HG02938 (cell line): ENCODE measurements at regions not wholly inside any gene's neighbourhood (a gene's known extent, or its start where the extent isn't known, plus 50 kb on each side); places are given as distances from the start of the nearest gene placed in this dataset.

Source experiments
- ATAC-seq: cut with Tn5 transposase; IDR thresholded peaks from one replicate; pipeline ENCODE4 v1.9.1; 2021; ENCODE audit warnings: mild to moderate bottlenecking, moderate library complexity; ENCODE audit not compliant: unreplicated experiment

- no peak for ATAC-seq
These were observed 391.7 kb upstream of the SPTLC3 start for GRCh38 chr20:12617076-12617475.

GRCh38 chr20:12623870-12624269 is 384.9 kb upstream of the SPTLC3 start:
- ATAC-seq: no peak

DNA sequence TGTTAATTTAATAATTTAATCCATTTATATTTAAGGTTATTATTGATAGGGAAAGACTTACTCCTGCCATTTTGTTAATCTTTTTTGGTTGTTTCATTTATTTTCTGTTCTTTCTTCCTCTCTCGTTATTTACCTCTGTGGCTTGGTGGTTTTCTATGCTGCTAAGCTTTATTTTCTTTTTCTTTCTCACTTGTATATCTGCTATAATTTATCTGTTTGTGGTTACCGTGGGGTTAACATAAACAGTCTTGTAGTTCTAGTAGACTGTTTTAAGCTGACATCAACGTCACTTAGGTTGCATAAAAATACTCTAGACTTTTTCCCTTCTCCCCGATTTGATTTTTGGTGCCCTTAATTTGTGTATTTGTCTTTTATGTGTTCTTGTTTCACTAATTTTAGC is 381.3 kb upstream of the SPTLC3 start:
- ATAC-seq: no peak

DNA sequence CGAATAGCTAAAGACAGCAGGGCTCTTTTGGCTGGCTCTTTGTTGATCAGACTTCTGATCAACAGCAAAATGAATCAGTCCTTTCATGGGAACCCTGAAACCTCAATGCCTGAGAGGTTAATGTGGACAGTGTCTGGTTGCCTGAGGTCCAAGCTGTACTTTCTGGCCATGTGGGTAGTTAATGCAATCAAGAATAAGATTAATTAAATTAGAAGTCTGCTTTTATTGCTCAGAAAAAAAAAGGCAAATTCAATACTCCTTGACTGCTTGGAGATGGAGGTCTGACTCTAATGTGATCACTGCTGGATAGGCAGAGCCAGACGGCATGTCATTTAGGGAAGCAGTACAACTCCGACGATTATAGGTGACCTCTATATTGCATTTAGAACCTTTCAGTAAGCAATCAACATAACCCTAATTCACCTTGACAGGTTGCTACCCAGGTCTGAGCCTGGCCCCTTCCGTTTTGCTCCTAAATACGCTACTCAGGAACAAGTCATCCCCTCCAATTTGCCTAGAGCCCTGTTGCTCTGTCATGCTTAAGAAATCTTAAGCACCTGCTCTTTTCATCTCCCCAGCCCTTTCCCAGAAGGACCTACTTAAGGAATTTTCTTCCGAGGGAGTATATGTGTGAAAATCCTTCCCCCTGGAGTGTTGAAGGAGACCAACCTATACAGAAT is 370.0 kb upstream of the SPTLC3 start:
- ATAC-seq: no peak

DNA sequence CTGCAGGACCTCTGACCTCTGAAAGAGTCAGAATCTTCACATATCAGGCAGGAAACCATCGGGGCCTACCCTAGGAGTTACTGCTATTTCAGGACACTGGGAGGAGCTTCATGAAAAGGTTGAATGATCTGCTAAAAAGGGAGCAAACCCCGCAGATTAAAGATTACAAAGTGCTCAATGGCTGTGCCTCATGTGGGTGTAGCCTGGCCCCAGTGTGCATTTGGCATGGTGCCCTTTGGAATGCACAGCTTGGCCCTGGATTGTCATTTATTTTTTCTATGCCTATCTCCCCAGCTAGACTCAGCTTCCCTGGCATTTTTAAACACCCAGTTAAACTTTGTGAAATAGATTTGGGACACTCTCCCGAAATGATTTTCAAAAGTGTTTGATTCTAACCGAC is 368.5 kb upstream of the SPTLC3 start:
- ATAC-seq: no peak

DNA sequence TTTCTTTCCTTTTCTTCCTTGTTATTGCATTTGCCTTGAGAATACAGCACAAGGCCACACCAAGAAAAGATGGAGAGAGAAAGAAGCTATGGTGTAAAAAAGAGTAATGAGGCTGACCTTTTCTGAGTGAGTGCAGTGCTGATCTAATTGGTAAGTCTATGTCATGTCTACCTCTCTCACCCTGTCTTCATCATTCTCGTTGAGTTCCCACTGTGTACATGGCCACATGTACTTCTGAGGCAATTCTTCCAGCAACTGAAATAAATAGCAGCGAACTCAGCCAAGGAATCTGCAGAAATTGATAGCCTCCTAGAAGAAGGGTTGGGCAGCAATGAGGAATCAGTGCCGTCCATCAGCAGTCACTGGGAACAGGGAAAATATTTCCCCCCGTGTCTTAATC is 367.2 kb upstream of the SPTLC3 start:
- no peak for ATAC-seq

- no peak for ATAC-seq
These were observed 364.3 kb upstream of the SPTLC3 start for GRCh38 chr20:12644461-12644860.

DNA sequence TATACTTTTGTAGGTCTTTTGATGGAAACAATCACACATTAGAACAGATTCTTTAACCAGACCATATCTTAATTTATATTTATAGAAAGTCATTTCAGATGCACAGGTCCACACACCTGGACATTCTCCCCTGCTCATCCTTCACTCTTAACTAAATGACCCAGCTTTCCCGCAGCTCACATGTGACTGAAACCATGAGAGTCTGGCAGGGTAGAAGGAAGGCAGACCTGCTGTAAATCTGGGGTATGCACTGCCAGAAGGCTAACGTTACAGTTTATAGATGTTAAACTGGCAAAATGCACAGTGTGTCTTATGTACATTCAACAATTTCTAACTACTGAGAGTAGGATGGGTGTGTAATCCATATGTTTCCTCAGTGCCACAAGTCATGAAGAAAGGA is 359.5 kb upstream of the SPTLC3 start:
- ATAC-seq: no peak

DNA sequence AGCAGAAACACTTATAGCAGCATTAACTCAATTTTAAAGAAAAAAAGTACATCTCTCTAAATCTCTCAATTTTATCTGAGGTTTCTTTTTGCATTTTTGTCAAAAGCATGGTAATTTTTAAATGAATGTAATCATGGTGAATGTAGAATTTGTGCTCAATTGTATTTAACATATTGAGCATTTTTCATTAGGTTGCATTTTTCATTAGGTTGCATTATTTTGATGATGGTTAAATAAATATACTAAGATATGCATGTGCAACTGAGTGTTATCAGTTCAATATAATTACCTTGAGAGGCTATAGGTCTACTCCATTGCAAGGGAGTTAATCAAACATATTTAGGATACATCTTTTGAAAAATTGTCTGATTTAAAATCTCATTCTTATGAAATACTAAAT is 355.1 kb upstream of the SPTLC3 start:
- ATAC-seq: no peak

DNA sequence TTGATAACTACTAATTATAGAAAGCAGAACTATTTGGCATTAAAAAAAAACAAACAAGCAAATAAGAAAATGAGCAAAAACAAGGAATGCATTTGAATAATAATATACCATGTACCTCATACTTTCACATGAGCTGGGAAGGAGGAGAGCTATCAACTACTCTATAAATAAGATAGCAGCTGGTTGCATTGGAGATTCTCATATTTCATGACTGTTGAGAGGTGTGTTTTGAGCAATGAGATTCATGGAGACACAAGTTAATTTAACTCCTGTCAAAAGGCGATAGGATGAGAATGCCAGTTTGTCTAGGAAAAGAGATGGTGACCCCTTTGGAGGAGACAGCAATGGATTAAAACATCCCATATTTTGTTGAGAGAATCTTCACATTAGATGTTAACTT is 348.8 kb upstream of the SPTLC3 start:
- no peak for ATAC-seq

- ATAC-seq: no peak
These were observed 347.9 kb upstream of the SPTLC3 start for GRCh38 chr20:12660918-12661317.

- ATAC-seq: no peak
These were observed 338.5 kb upstream of the SPTLC3 start for GRCh38 chr20:12670301-12670700.

- no peak for ATAC-seq
These were observed 335.4 kb upstream of the SPTLC3 start for GRCh38 chr20:12673352-12673751.

GRCh38 chr20:12677925-12678324 is 330.8 kb upstream of the SPTLC3 start:
- no peak for ATAC-seq

DNA sequence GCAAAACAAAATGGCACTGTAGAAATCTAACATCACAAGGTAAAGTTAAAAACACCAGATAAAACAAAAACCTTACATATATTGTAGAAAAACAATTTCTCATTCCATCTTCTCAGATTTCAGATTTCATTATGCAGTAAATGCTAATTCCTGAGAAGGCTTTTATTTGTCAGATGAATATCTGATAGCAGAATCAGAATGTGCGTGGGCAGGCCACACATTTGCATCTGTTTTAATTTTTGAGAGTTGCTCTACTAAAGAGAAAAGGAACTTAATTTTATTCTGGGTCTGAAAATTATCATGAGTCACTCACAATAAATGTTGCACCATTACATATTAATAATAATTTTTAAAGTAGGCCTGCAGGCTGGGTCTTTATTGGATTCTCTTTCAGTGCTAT is 329.3 kb upstream of the SPTLC3 start:
- no peak for ATAC-seq

GRCh38 chr20:12682613-12683012 is 326.2 kb upstream of the SPTLC3 start:
- no peak for ATAC-seq

DNA sequence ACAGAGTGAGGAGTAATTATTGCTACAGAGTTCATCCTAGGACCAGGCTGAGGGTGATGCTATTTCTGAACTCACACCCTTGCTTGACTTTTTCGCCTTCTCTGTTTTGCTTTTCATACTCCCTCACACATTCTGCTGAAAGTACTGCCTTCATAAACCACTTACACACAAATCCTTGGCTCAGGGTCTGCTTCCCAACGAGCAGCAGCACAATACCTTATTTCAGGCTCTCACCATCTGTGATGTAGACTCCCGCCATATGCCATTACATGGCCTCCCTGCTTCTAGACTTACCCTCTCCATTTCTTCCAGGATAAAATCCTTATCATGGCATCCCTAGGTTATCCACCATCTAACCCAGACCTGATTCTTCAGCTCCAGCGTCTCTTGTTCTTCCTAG is 321.3 kb upstream of the SPTLC3 start:
- ATAC-seq: no peak

- no peak for ATAC-seq
These were observed 312.8 kb upstream of the SPTLC3 start for GRCh38 chr20:12695937-12696336.

DNA sequence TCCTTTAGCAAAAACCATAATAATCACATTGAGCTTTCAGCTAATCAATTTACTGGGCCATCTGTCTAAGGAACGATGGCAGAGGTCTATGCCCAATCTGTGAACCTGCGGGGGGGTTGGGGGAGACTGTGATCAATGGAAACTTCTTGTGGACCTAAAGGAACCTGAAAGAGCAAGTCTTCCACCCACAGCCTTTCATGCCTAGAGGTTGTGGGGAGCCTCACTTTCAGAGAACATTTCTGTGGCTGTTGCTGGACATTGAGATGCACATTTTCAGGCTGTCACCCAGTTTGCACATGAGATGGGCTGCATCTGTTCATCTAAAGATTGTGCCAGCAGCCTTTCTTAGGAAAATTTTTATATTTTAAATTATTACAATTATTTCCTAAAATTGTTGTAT is 310.0 kb upstream of the SPTLC3 start:
- no peak for ATAC-seq

DNA sequence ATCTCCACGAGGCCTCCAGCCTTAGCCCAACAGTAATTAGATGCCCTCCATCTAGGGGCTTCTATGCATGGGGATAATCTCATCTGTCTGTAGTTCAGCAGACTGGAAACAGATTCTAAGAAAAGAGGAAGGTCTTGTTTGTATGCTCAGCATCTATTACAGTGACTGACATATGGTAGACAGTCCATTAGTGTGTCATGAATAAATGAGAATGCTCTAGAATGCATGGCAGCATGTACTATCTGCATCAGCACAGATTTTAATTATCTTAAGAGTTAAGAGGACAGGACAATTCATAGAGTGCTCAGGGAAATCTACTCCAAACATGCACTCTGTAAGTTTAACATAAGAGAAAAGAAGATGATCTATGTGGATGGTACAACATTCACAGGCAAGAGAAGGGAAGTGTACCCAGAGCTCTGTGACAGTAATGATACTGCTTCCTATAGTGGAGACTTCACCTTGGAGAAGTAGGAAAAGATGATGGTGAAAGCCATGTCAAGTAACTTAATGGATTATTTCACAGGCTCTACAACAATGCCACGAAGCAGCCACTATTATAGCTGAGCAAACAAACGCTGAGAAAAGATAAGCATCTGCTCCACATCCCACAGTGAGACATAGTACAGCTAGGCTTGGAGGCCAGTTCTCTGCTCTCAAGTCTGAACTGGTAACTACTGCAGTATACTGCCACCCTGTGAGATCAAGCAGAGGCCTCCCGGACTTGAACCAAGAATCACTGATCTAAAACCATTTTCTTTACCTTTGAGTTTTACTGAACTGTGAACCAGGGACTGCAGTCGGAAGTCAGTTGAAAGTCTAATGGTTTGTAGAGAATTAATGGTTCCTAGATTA is 309.2 kb upstream of the SPTLC3 start:
- ATAC-seq: no peak

DNA sequence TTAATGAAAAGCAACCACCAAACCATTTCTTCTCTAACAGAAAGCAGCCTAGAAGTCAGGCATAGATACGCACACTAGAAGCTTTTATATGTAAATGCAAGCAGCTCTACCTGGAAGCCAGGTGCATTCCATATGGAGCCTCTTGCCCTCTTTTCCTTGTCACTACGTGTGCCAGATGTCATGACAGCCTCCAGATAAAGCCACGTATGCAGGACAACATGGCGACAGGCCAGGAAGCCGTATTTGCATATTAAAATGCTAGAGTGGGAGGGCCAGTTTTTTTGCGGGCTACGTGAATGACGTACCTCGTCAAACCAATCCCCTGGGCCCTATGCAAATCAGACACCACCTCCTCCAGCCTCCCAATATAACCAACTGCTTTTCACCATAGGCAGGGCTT is 308.1 kb upstream of the SPTLC3 start:
- no peak for ATAC-seq

DNA sequence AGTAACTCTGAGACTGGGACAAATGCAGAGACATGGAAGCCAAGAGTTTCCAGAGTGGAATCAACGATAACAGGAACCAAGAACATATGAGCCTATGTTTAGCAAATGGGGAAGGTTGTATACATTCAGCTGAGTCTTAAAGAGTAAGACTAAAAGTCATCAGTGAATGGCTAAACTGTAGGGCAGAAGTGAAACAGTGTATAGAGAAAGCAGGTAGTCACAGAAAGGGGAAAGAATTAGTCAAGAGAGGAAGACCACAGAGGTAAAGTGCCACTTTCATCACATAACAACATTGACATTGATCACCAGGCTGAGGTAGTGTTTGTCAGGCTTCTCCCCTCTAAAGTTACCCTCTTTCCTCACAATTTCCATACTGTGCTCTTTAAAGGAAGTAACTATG is 306.5 kb upstream of the SPTLC3 start:
- no peak for ATAC-seq

- ATAC-seq: no peak
These were observed 293.4 kb upstream of the SPTLC3 start for GRCh38 chr20:12715371-12715770.
